ENCODE measurements at regions not wholly inside any gene's neighbourhood (a gene's known extent, or its start where the extent isn't known, plus 50 kb on each side); places are given as distances from the start of the nearest gene placed in this dataset.

GRCh38 chr13:105956921-105957320 lies 578.5 kb downstream of the EFNB2 start:
- DNase-seq (ENCODE audit: insufficient read length) (no peak), FAIRE-seq (no peak)
- TF ChIP-seq POLR2AphosphoS5 (IDR thresholded peaks at IDR 0.05; ENCODE audit: low read depth, low read length) (no peak), TAF1 (IDR thresholded peaks at IDR 0.05; ENCODE audit: borderline replicate concordance, low read depth, low read length) (no peak), POLR2A (IDR thresholded peaks at IDR 0.05; ENCODE audit: low read depth, low read length) (no peak)

- TF ChIP-seq TAF1 (IDR thresholded peaks at IDR 0.05; ENCODE audit: borderline replicate concordance, low read depth, low read length) (no peak), POLR2AphosphoS5 (IDR thresholded peaks at IDR 0.05; ENCODE audit: low read depth, low read length) (no peak), POLR2A (IDR thresholded peaks at IDR 0.05; ENCODE audit: low read depth, low read length) (no peak)
- DNase-seq (ENCODE audit: insufficient read length) (no peak), FAIRE-seq (no peak)
Observed at GRCh38 chr13:105952973-105953290, 582.5 kb downstream of the EFNB2 start.

- FAIRE-seq: no peak
- no peak for DNase-seq (ENCODE audit: insufficient read length)
- TF ChIP-seq POLR2A (IDR thresholded peaks at IDR 0.05; ENCODE audit: low read depth, low read length) (no peak), TAF1 (IDR thresholded peaks at IDR 0.05; ENCODE audit: borderline replicate concordance, low read depth, low read length) (no peak), POLR2AphosphoS5 (IDR thresholded peaks at IDR 0.05; ENCODE audit: low read depth, low read length) (no peak)
Observed at GRCh38 chr13:105952233-105952972, 583.1 kb downstream of the EFNB2 start.

DNA sequence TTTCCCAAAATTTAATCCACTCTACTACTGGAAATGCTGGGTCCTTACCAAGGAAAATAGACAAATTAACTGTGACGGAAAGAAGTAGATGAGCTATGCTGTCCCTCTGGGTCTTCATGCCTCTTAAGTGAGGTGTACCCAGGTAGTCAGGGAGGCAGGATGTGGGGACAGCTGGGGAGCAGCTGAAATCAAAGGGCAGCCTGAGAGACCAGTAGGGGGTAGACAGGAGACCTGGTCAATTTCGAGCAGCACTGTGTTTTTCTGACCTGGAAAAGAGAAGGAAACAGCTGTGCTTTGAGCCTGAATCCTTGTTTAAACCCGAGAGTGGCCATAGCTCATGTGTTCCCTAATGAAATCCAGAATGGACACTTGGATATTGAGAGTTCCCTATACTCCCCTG lies 587.3 kb downstream of the EFNB2 start:
- DNase-seq (ENCODE audit: insufficient read length) (no peak), FAIRE-seq (no peak)
- no peak for TF ChIP-seq POLR2AphosphoS5 (IDR thresholded peaks at IDR 0.05; ENCODE audit: low read depth, low read length)
- TF ChIP-seq TAF1 (IDR thresholded peaks at IDR 0.05; ENCODE audit: borderline replicate concordance, low read depth, low read length): no peak
- TF ChIP-seq POLR2A (IDR thresholded peaks at IDR 0.05; ENCODE audit: low read depth, low read length): no peak

- FAIRE-seq (no peak), DNase-seq (ENCODE audit: insufficient read length) (no peak)
- TF ChIP-seq TAF1 (IDR thresholded peaks at IDR 0.05; ENCODE audit: borderline replicate concordance, low read depth, low read length): no peak
- TF ChIP-seq POLR2A (IDR thresholded peaks at IDR 0.05; ENCODE audit: low read depth, low read length): no peak
- no peak for TF ChIP-seq POLR2AphosphoS5 (IDR thresholded peaks at IDR 0.05; ENCODE audit: low read depth, low read length)
Observed at GRCh38 chr13:105940882-105941281, 594.6 kb downstream of the EFNB2 start.

- FAIRE-seq (no peak), DNase-seq (ENCODE audit: insufficient read length) (no peak)
- TF ChIP-seq POLR2AphosphoS5 (IDR thresholded peaks at IDR 0.05; ENCODE audit: low read depth, low read length) (no peak), POLR2A (IDR thresholded peaks at IDR 0.05; ENCODE audit: low read depth, low read length) (no peak), TAF1 (IDR thresholded peaks at IDR 0.05; ENCODE audit: borderline replicate concordance, low read depth, low read length) (no peak)
Observed at GRCh38 chr13:105937451-105937850, 598.0 kb downstream of the EFNB2 start.

DNA sequence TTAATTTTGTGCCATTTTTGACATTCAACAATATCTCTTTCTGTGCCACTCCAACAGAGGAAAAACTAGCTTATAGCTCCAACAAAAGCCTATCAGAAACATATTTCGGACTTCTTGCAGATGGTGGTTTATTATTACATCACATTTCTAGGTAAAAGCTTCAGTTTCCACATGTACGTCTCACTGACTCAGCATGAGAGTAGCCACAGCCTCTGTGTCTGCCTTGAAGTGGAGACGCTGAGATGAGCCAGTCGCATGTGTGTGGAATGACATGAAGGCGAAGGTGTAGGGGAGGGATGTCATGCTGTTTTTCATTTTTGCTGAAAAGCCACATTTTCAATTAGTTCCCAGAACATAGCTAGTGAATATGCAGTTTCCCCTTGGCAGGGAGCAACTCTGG lies 598.6 kb downstream of the EFNB2 start:
- TF ChIP-seq POLR2AphosphoS5 (IDR thresholded peaks at IDR 0.05; ENCODE audit: low read depth, low read length) (no peak), TAF1 (IDR thresholded peaks at IDR 0.05; ENCODE audit: borderline replicate concordance, low read depth, low read length) (no peak), POLR2A (IDR thresholded peaks at IDR 0.05; ENCODE audit: low read depth, low read length) (no peak)
- FAIRE-seq: no peak
- DNase-seq (ENCODE audit: insufficient read length): no peak

GRCh38 chr13:105929505-105929904 lies 606.0 kb downstream of the EFNB2 start:
- DNase-seq (ENCODE audit: insufficient read length): no peak
- TF ChIP-seq TAF1 (IDR thresholded peaks at IDR 0.05; ENCODE audit: borderline replicate concordance, low read depth, low read length): no peak
- no peak for TF ChIP-seq POLR2AphosphoS5 (IDR thresholded peaks at IDR 0.05; ENCODE audit: low read depth, low read length)
- TF ChIP-seq POLR2A (IDR thresholded peaks at IDR 0.05; ENCODE audit: low read depth, low read length): no peak
- no peak for FAIRE-seq

DNA sequence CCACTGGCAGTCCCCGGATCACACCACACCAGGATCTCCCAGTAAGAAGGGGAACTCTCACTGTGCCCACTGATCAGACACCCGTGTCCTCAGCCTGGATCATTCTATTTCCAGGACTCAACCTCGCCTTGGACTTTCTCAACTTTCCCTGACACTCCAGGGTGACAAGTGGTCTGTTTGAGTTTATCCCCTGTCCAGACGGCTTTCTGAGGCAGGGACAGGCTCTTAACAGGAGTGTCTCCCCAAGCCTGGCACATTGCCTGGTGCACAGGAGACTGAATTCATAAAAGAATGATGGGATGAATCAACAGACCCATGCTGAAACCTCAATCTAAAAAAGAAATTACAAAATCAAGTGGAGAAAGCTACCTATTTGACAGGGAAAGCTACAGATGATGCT lies 606.6 kb downstream of the EFNB2 start:
- DNase-seq (ENCODE audit: insufficient read length) (no peak), FAIRE-seq (no peak)
- TF ChIP-seq TAF1 (IDR thresholded peaks at IDR 0.05; ENCODE audit: borderline replicate concordance, low read depth, low read length) (no peak), POLR2AphosphoS5 (IDR thresholded peaks at IDR 0.05; ENCODE audit: low read depth, low read length) (no peak), POLR2A (IDR thresholded peaks at IDR 0.05; ENCODE audit: low read depth, low read length) (no peak)

- no peak for TF ChIP-seq POLR2AphosphoS5 (IDR thresholded peaks at IDR 0.05; ENCODE audit: low read depth, low read length)
- no peak for TF ChIP-seq TAF1 (IDR thresholded peaks at IDR 0.05; ENCODE audit: borderline replicate concordance, low read depth, low read length)
- no peak for TF ChIP-seq POLR2A (IDR thresholded peaks at IDR 0.05; ENCODE audit: low read depth, low read length)
- no peak for DNase-seq (ENCODE audit: insufficient read length)
- FAIRE-seq: no peak
Observed at GRCh38 chr13:105928048-105928447, 607.4 kb downstream of the EFNB2 start.

DNA sequence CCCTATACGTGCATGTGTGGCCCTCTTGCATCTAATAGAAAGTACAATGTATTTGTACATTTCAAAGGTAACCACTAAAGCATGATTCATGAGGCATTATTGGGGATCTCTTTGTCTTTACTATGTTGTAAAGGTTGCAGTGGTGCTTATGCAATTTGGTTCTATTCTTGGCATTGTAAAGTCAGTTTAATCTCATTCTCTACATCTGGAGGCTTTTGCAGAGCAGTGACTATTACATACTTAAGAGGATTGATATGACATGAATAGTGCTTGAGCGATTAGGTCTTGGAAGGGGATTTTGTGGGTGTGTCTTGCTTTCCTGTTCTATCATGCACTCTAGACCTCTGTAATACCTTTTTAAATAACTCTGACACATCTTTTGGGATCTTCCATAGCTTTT lies 610.0 kb downstream of the EFNB2 start:
- no peak for FAIRE-seq
- TF ChIP-seq POLR2A (IDR thresholded peaks at IDR 0.05; ENCODE audit: low read depth, low read length) (no peak), POLR2AphosphoS5 (IDR thresholded peaks at IDR 0.05; ENCODE audit: low read depth, low read length) (no peak), TAF1 (IDR thresholded peaks at IDR 0.05; ENCODE audit: borderline replicate concordance, low read depth, low read length) (no peak)
- no peak for DNase-seq (ENCODE audit: insufficient read length)

- TF ChIP-seq TAF1 (IDR thresholded peaks at IDR 0.05; ENCODE audit: borderline replicate concordance, low read depth, low read length) (no peak), POLR2AphosphoS5 (IDR thresholded peaks at IDR 0.05; ENCODE audit: low read depth, low read length) (no peak), POLR2A (IDR thresholded peaks at IDR 0.05; ENCODE audit: low read depth, low read length) (no peak)
- DNase-seq (ENCODE audit: insufficient read length): no peak
- FAIRE-seq: no peak
Observed at GRCh38 chr13:105921711-105922110, 613.8 kb downstream of the EFNB2 start.

All from GM12892 (cell line).